AG04450 (cell line): ENCODE measurements at regions not wholly inside any gene's neighbourhood (a gene's known extent, or its start where the extent isn't known, plus 50 kb on each side); places are given as distances from the start of the nearest gene placed in this dataset.

Experiments used
- CTCF ChIA-PET: fragments of 300-600, 350-600 bp; formaldehyde crosslinking; extraction: SDS; loops from one replicate; lab custom pipeline; 2022; ENCODE audit warnings: antibody characterized with exemption, inconsistent platforms; lab: Charles Lee
- POLR2A ChIA-PET: fragments of 350-600 bp; formaldehyde crosslinking; extraction: SDS; loops from one replicate; lab custom pipeline; 2021; ENCODE audit warnings: antibody characterized with exemption, inconsistent platforms; lab: Yijun Ruan, JAX
- DNase-seq: peaks from one replicate; pipeline ENCODE4 v3.0.0-alpha.2; 2011; ENCODE audit warnings: low read depth, low spot score
- H3K27ac ChIP-seq: one replicate; pipeline ENCODE4 v1.5.1; 2012; ENCODE audit warnings: low read depth, low read length, control low read depth
- H3K27me3 ChIP-seq: one replicate; pipeline ENCODE4 v1.6.0; 2012; ENCODE audit warnings: low read length; ENCODE audit not compliant: control insufficient read depth, insufficient read depth
- H3K4me3 ChIP-seq: 2 replicates; pipeline ENCODE4 v1.5.1; 2011; ENCODE audit warnings: mild to moderate bottlenecking, low read depth, low read length, control low read depth
- H3K9me3 ChIP-seq: 2 replicates; pipeline ENCODE4 v1.5.1; 2012; ENCODE audit warnings: low read length; ENCODE audit not compliant: control insufficient read depth, insufficient read depth
- TF ChIP-seq, protein P1 (sequence below): IDR thresholded peaks from 2 replicates; pipeline ENCODE4 v1.5.1; 2011; ENCODE audit warnings: low read depth, low read length, control low read depth, inconsistent platforms

DNA sequence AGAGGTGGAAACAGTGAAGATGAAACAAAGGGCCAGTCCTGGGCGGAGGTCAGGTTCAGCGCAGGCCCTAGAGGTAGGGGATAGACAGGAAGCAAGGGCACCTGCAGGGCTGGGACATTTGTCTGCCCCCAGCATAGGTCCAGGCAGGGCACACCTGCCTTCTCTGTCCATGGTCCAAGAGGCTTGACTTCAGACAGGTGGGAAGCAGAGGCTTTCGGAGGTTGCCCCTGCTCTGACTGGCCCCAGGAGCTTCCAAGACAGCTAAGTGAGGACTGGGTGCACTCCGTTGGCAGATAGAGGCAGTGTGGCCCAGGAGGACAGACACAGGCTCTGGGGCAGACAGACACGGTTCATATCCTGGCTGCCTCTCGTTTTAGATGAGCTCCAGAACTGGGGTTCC is 71.6 kb upstream of the GRB10 start:
- ChIA-PET POLR2A (no interaction called here), CTCF (no interaction called here)
- peaks cover 32% of the 10 kb centered on the region for H3K27me3 ChIP-seq
- H3K4me3 ChIP-seq = no peak overlapping the region
- TF ChIP-seq, protein P1, sequence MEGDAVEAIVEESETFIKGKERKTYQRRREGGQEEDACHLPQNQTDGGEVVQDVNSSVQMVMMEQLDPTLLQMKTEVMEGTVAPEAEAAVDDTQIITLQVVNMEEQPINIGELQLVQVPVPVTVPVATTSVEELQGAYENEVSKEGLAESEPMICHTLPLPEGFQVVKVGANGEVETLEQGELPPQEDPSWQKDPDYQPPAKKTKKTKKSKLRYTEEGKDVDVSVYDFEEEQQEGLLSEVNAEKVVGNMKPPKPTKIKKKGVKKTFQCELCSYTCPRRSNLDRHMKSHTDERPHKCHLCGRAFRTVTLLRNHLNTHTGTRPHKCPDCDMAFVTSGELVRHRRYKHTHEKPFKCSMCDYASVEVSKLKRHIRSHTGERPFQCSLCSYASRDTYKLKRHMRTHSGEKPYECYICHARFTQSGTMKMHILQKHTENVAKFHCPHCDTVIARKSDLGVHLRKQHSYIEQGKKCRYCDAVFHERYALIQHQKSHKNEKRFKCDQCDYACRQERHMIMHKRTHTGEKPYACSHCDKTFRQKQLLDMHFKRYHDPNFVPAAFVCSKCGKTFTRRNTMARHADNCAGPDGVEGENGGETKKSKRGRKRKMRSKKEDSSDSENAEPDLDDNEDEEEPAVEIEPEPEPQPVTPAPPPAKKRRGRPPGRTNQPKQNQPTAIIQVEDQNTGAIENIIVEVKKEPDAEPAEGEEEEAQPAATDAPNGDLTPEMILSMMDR = no peak
- H3K9me3 ChIP-seq = no peaks in the 10 kb centered on the region
- DNase-seq = no peak
- no peak overlapping the region for H3K27ac ChIP-seq

DNA sequence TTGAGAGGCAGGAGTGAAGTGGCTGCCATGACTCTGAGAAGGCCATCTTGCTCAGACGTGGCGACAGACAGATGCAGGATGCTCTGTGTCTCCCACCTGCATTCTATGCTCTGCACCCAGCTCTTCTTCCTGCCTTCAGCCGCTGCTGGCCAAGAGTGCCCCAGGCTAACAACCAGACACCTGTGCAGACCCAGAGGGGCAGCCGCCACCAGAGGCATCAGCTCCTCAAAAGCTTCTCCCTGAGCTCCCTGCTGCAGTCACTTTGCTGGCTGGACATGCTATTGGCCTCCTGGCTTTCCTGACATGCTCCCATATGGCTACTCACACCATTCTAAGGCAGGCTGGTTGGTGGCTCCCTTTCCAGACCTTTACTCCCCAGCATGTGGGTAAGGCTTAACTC is 70.6 kb upstream of the GRB10 start:
- no peak overlapping the region for H3K27ac ChIP-seq
- H3K9me3 ChIP-seq = no peaks in the 10 kb centered on the region
- ChIA-PET CTCF (no interaction called here), POLR2A (no interaction called here)
- H3K27me3 ChIP-seq = peaks cover 26% of the 10 kb centered on the region
- H3K4me3 ChIP-seq = no peak overlapping the region
- DNase-seq = no peak
- TF ChIP-seq, protein P1 = no peak

GRCh38 chr7:50852901-50853300 is 70.2 kb upstream of the GRB10 start:
- ChIA-PET CTCF (no interaction called here), POLR2A (no interaction called here)
- Histone ChIP-seq H3K27me3 (peaks cover 24% of the 10 kb centered on the region), H3K4me3 (no peak overlapping the region), H3K27ac (no peak overlapping the region), H3K9me3 (no peaks in the 10 kb centered on the region)
- TF ChIP-seq, protein P1 = no peak
- DNase-seq = no peak

DNA sequence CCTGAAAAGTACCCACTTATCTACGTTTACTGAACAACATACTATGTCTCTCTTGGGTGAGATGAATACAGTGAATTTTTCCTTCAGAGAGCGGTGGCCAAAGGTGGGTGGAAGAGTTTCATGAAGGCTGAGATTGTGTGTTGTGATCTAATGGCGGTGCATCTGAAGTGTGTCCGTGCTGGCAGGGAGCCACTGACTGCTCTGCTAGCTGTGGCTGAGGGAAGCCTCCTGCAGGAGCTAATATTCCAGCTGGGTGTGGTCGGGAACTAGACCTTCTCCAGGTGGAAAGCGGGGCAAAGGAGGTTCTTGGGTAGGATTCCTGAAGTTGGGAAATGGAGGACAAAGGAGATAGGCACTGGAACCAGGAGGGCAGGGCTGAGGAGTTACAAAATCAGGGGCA is 69.2 kb upstream of the GRB10 start:
- ChIA-PET POLR2A (no interaction called here), CTCF (no interaction called here)
- Histone ChIP-seq H3K27ac (no peak overlapping the region), H3K4me3 (no peak overlapping the region), H3K27me3 (peaks cover 15% of the 10 kb centered on the region), H3K9me3 (no peaks in the 10 kb centered on the region)
- TF ChIP-seq, protein P1 = no peak
- no peak for DNase-seq

DNA sequence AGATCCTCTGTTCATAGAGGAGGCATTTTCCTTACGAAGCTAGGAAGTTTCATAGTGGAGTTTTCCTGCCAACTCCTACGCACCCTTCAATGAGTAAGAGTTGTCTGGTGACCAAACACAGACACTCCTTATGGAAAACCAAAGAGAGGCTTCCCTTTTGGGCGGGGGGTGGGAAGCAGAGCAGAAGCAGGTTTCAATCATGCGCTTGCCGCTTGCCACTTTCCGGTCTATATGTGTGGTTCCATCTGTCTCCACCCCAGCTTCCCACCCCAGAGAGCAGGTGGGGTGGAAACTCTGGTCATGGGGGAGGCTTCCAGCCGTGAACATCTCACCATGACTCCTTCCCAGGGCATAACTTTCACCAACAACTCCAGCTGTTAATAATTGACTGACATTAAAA is 68.8 kb upstream of the GRB10 start:
- H3K9me3 ChIP-seq = no peaks in the 10 kb centered on the region
- no peak for DNase-seq
- H3K27ac ChIP-seq = no peak overlapping the region
- peaks cover 11% of the 10 kb centered on the region for H3K27me3 ChIP-seq
- ChIA-PET POLR2A (no interaction called here), CTCF (no interaction called here)
- no peak overlapping the region for H3K4me3 ChIP-seq
- TF ChIP-seq, protein P1 = no peak
